Right renal pelvis (tissue), 4 donors: ENCODE measurements at regions not wholly inside any gene's neighbourhood (a gene's known extent, or its start where the extent isn't known, plus 50 kb on each side); places are given as distances from the start of the nearest gene placed in this dataset.

ENCODE experiments used
- DNase-seq, 4 donors: peaks; one replicate each; pipeline ENCODE4 v3.0.0-alpha.2; 2013; ENCODE audit warnings: low read depth in 4 of 4, low spot score in 3 of 4, missing footprints in 1 of 4

- DNase-seq, result no peak
These were observed 76.5 kb downstream of the ARL5B start for GRCh38 chr10:18735711-18736110.

DNA sequence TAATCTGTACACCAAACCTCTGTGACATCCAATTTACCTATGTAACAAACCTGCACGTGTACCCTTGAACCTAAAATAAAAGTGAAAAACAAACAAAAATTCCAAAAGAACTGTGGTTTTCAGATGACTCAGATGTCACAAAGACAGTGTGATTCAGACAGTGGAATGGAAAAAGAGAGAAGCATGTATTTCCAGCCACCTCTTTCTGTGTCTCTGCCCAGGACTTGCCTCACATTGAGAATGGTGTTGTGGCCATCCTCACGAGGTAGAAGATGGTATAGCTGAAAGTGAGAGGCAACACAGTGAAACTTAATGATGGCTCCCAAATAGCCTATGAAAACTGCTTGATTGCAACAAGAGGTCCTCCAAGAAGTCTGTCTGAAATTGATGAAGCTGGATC, 78.0 kb downstream of the ARL5B start:
- DNase-seq, result no peak

DNA sequence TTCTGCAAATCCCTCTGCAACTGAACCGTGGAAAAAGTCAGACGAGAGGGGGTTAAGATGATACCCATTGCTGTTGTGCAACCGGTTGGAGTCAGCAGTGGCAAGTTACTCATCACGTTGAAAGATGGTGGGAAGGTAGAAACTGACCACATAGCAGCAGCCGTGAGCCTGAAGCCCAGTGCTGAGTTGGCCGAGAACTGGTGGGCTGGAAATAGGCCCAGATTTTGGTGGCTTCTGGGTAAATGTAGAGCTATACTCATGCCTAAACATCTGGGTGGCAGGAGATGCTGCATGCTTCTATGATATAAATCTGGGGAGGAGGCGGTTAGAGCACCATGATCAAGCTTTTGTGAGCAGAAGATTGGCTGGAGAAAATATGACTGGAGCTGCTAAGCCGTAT, 78.6 kb downstream of the ARL5B start:
- DNase-seq, result no peak

GRCh38 chr10:18738835-18739234, 79.6 kb downstream of the ARL5B start:
- DNase-seq, result no peak

GRCh38 chr10:18743926-18744325, 84.7 kb downstream of the ARL5B start:
- DNase-seq, result no peak

DNA sequence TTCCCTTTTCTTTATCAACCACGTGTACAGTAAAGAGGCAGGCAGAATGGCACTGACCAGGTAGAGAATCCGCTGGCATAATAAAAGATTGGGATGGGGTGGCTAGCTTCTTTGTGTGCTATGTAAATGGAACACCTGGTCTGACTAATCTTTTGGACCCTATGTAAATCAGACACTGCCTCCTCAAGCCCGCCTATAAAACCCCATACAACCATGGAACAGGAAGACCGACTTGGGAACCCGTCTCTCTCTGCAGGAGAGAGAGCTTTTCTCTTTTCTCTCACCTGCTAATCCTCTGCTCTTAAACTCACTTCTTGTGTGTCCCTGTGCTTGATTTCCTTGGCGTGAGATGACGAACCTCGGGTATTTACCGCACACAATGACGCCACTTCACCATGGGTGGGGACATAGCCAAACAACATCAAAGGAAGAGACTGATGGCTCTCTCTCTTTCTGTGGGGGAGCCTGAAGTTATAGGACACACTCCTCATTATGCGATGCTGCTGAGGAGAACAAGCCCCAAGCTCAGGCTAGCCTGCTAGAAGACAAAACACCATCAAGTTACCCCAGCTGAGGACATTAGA, 94.2 kb downstream of the ARL5B start:
- DNase-seq, result no peak

DNA sequence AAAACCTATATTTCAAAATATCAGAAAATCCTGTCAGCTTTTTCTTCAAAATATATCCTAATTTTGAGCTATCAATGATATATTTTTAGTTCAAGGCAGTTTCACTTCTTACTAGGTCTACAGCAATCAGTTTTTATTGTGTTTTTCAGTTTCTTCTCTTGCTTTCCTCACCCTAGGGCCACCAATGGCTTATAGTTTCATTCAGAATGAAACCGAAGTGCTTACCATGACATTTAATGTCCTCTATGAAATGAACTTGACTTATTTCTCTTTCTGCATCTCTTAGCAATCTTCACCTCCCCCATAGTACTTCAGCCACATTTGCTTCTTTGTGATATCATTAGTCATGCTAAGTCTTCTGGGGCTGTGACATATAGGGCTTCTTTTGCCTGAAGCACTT, 100.3 kb downstream of the ARL5B start:
- DNase-seq, result no peak

DNA sequence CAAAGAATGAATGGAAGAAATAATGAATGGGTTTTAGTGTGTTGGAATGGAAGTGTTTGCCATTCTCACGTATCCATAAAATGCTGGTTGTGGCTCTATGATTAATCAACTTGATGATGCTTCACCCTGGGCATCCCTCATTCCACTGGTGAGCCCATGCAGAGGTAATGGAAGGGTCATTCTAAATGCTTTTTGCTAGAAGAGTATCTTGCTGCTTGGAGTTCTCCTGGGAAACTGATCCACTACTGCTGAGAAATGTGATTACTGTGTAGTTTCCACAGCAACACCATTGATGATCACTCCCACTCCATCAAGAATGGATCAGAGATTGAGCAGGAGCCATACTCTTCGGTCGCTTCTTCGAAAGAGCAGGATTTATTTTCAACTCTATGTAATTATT, 101.6 kb downstream of the ARL5B start:
- no peak for DNase-seq

DNA sequence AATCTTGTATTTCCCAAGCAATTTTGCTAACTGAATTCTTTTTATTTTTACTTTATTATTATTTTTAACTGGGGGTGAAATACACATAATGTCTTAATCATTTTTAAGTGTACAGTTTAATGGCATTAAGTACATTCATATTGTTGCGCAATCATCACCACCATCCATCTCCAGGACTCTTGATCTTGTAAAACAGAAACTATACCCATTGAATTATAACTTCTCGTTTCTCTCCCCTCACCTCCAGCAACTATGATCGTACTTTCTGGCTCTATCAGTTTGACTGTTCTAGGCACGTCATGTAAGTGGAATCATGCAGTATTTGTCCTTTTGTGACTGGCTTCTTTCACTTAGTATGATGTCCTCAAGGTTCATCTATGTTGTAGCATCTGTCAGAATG, 108.8 kb downstream of the ARL5B start:
- DNase-seq, result no peak

- no peak for DNase-seq
These were observed 113.9 kb downstream of the ARL5B start for GRCh38 chr10:18773180-18773579.

DNA sequence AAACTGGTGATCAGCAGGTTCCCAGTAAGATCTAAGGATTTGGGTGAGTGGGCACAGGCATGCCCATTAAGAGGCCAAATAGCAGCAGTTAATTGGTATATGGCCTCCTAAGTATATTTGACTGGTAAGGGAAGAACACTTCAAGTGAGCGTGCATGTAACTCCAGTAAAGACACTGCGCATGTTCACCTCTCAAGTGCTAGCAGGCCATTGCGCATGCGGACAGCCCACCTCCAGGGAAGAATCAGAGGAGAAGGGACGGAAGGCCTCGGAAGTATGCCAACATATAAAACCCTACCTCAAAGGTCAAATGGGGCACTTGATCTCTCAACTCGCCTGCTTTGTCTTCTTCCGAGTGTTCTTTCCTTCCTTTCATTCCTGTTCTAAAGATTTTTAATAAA, 118.0 kb downstream of the ARL5B start:
- DNase-seq, result no peak

DNA sequence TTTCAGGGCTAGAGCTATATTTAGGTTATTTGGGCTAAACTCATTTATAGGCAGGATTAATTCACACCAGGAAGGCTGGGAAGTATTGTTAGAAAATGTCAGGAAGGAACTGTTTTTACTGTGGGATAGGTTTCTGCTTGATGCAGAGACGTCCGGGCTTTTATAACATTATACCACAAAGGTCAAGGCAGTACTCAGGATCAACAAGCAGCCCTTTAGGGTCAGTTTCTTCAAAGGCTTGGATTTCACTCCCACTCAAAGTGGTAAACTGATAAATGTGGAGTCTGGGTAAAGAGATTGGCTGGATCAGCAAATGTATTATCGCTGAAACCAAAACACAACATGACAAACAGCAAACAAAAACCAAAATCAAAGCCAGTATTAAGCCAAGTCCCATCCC, 127.2 kb downstream of the ARL5B start:
- DNase-seq, result peak in 1 of 4 donors; percentile 3

- peak in 2 of 4 donors; percentile 14 to 23 for DNase-seq
These were observed 134.7 kb downstream of the ARL5B start for GRCh38 chr10:18793951-18794350.

GRCh38 chr10:18795549-18795948, 136.3 kb downstream of the ARL5B start:
- DNase-seq, result no peak

DNA sequence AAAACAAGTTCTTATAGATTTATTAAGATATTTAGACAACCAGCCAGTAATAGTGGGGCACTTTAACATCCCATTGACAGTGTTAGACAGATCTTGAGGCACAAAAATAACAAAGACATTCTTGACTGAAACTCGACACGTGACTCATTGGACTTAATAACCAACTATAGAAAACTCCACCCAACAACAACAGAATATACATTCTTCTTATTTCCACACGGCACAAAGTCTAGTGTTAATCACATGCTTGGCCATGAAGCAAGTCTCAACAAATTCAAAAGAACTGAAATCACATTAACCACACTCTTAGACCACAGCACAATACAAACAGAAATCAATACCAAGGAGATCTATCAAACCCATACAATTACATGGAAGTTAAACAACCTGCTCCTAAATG, 138.1 kb downstream of the ARL5B start:
- no peak for DNase-seq

DNA sequence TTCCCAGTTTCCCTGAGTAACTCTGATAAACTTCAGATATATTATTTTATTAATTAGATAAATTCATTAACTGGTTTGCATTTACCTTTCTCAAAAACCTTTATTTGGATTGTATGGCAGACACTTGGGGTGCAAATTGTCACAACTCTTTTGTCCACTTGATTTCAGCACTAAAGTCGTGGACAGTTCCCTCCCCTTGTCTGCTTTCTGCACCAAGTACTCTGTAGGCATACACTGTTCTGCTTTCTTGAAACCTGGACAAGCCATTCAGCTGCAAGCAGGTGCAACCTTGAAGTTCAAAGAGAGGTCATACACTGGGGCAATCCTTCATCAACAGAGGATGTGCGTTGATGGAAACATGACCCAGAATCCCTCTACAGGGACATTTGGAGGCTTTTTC, 162.9 kb downstream of the ARL5B start:
- peak; percentile 43 to 55 (median 52) for DNase-seq

DNA sequence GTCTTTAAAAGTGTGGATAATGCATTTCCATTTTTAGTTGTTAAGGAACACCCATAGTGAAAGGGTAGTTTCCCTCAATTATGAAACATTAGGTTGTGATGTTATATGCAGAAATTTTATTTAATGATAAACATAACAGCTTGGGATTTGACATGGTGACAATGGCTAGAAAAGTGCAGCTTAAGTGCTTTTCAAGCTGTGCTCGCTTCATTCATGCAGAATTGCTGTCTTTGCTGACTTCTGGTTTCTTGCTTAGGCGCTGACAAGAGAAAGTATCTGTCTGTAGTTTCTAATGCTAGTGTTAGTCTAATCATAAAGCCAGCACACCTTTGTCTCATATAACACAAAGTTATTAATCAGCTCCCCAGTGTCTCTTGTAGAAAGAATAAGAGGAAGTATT, 170.0 kb downstream of the ARL5B start:
- DNase-seq, result no peak

DNA sequence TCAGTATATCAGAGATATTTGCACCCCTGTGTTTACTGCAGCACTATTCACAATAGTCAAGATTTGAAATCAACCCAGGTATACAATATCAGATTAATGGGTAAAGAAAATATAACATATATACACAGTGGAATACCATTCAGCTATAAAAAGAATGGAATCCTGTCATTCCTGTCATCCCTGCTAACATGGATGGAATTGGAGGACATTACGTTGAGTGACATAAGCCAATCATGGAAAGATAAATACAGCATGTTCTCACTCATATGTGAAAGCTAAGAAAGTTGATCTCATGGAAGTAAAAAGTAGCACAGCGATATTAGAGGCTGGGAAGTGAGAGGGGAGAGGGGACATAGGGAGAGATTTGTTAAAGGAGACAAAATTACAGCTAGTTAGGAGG, 171.0 kb downstream of the ARL5B start:
- DNase-seq, result no peak

DNA sequence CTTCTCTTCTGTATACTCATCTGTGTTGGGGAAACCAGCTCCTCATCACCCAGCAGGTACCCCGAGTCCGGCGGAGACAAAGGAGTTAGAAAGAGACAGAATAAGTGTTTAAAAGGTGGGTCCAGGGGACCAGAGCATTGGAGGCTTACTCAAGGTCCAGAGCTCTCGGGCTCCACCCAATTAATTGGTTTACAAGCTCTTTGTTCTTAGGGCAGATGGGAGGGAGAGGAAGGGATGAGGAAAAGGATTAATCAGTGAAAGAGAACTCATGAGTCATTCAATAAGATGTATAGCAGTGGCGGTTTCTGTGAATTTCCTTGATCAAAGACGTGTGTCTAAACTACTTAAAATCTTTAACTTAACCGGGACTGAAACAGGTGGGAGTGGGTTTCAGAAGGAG, 192.0 kb upstream of the MALRD1 start:
- DNase-seq, result peak in 1 of 4 donors; percentile 4

DNA sequence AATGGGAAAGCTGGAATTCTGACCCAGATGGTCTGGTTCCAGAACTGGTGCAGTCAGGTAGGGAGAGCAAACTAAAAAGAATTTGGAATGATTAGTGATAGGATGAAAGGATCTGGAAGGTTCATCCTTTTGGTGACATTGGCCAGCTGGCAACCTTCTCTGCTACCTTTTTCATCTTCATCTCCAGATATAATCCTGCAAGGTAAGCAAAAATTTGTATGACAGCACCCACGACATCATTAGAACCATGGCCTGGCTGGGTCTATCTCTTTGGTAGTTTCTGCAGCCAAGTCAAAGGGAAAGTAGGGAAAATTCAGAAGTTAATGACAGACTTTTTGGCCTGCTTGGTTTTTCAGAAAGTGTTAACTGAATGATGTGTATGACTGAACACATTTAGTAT, 188.9 kb upstream of the MALRD1 start:
- no peak for DNase-seq

- no peak for DNase-seq
These were observed 188.4 kb upstream of the MALRD1 start for GRCh38 chr10:18860186-18860585.

GRCh38 chr10:18860631-18861240, 187.9 kb upstream of the MALRD1 start:
- DNase-seq, result peak in 3 of 4 donors; percentile 3 to 30 (median 26)

DNA sequence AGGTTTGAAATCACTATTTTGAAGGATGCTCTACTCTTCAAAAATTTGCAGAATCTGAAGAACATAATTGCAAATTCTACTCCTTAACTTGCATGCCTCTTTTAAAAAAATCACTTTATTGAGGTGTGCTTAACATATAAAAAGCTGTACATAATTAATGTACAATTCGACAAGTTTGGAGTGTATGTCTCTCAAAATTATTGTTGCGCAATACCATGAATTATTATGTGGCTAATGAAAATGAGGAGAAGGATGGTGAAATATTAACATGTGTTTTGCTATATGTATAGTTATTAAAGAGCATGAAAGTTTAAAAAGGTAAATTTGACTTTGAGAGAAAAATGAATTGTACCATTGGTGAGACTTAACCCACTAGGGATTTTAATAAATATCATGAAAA, 187.2 kb upstream of the MALRD1 start:
- DNase-seq, result no peak
